NCI-H2227 (cell line): ENCODE measurements at regions not wholly inside any gene's neighbourhood (a gene's known extent, or its start where the extent isn't known, plus 50 kb on each side); places are given as distances from the start of the nearest gene placed in this dataset.
A peak's percentile ranks its signal among the peaks of the same experiment; 100 is the strongest.
"Not testable (repeated sequence)": the region's sequence is repeated elsewhere in the genome, so short reads cannot be mapped to it uniquely, and the experiment has no call there.

Experiments
- DNase-seq: peaks from one replicate; lab custom pipeline; 2025; ENCODE audit not compliant: unreplicated experiment; lab: John Stamatoyannopoulos, UW

DNA sequence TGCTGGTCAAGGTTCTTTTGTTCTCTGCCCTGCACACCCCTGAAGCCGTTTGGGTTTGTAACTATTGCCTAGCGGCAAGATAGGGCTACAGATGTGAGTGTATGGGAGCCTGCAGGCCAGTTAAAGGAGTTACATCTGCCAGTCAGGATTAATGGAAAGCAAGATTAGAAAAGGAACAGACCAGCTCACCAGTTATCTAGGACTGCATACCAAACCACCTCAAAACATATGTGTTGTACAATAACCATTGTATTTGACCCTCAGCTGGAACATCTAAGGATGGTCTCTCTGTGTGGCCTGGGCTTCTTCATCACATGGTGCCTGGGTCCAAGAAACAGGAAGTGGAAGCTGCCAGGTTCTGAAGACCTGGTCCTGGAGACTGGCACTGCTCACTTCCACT lies 52.5 kb upstream of the FBXO28 start:
- DNase-seq = no peak

DNA sequence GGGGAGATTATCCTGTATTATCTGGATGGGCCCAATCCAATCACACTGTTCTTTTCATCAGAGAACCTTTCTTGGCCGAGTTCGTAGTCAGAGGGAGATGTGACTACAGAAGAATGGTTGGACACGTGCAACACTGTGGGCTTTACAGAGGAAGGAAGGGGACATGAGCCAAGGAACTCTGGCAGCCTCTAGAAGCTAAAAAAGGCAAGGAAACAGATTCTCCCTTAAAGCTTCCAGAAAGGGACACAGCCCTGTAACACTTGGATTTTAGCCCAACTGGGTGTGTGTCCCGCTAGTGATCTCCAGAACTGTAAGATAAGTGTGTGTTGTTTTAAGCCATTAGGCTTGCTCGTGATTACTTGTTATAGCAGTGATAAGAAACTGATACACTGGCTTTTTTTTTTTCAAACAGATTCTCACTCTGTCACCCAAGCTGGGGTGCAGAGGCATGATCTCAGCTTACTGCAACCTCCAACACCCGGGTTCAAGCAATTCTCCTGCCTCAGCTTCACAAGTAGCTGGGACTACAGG lies 53.9 kb upstream of the FBXO28 start:
- DNase-seq = no peak

DNA sequence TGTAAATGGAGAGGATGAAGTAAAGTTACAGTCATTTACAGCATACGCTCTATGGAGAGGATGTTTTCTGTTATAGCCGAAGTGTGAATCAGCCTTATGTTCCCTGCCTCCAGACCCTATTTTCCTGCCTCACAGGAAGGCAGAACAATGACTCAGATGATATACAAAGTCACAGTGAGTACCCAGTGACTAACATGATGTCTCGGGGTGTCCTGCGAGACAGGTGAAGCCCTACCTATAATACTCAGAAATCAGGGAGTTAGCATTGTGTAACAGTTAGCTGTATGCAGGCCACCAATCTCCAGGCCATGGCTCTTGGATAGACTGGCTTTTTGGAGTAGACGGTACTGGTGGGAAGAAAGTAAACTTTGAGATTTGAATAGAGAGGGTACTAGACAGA lies 55.6 kb upstream of the FBXO28 start:
- no peak for DNase-seq

DNA sequence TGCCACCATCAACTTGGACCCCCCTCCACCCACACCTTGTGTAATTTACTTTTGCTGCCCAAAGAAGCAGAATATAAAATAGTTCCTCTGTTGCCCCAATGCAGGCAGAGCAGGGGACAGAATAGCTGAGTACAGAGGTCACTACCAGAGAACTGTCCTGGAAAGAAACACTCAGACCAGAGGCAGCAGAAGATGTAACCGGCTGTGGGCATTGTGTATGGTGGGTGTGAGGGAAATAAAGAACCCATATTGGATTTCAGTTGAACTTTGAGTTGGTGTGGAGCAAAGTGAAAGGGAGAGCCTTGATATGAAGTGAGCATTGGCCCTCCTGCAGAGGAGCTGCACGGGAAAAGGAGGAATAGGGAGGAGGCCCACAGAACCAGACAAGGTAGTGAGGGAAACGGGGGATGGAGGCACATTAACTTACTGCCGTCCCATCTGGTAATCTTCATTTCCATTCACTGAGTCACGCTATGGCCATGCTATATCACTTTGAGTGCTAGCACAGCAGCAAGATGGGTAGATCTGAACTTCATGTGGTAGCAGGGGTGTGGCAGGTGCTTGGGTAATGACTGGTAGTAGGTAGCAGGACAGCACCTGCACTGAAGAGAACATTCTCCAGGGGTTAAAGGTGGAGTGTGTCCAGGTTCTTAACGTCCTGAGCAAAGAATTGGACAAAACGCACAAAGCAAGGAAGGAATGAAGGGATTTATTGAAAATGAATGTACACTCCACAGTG lies 56.3 kb upstream of the FBXO28 start:
- DNase-seq = no peak

DNA sequence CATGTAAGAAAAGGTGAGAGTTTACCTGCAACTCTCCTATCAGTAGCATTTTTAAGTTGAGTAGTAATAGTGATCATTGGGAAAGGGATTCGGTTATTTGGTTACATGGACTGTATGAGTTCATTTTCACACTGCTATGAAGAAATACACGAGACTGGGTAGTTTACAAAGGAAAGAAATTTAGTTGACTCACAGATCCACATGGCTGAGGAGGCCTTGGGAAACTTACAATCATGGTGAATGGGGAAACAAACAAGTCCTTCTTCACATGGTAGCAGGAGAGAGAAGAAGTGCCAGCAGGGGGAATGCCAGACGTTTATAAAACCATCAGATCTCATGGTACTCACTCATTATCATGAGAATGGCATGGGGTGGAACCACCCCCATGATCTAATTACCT lies 59.3 kb upstream of the FBXO28 start:
- no peak for DNase-seq

DNA sequence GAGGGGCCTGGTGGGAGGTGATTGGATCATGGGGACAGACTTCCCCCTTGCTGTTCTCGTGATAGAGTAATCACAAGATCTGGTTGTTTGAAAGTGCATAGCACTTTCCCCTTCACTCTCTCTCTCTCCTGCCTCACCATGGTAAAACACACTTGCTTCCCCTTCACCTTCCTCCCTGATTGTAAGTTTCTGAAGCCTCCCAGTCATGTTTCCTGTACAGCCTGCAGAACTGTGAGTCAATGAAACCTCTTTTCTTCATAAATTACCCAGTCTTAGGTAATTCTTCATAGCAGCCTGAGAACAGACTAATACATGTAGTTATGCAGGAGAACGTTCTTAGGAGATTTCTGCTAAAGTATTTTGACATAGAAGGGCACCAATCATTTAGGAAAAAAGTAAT lies 59.9 kb upstream of the FBXO28 start:
- DNase-seq = no peak

DNA sequence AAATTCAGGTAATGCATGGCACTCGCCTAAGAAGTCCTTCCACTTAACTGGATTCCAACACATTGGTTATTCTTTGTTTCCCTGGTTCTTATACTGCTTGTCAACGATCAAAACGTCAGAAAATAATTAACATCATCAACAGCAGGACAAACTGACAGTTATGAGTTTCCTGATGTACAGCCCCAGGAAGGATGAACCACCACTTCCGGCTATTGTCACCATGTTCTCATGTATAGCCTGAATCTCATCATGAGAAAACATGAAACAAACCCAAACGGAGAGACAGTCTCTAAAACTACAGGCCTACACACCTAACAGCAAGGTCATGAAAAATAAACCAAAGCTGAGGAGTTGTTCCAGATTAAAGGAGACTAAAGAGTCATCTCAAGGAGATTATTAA lies 60.5 kb upstream of the FBXO28 start:
- no peak for DNase-seq

DNA sequence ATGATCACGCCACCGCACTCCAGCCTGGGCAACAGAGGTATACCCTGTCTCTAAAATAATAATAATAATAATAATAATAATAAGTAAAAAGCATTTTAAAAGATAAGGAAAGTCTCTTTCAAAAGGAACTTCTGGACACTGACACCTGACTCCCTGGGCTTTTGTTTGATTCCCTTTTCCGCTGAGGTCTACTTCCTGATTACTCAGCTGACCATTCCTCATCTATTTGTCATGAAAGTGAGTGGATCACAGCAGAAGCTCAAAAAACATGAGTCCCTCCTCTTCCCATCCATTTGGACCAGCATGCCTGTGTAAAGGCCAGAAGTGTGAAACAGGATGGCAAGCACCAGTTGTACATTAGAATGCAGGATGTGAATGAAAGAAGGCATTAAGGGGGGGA lies 61.1 kb upstream of the FBXO28 start:
- no peak for DNase-seq

DNA sequence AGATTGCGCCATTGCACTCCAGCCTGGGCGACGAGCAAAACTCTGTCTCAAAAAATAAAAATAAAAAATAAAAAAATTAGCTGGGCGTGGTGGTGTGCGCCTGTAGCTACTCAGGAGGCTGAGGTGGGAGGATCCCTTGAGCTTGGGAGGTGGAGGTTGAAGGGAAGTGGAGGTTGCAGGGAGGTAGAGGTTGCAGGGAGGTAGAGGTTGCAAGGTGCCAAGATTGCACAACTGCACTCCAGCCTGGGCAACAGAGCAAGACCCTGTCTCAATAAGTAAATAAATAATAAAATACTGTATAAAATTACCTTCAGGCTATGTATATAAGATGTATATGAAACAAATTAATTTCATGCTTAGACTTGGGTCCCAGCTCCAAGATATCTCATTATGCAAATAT lies 62.1 kb upstream of the FBXO28 start:
- DNase-seq = not testable (repeated sequence)

DNA sequence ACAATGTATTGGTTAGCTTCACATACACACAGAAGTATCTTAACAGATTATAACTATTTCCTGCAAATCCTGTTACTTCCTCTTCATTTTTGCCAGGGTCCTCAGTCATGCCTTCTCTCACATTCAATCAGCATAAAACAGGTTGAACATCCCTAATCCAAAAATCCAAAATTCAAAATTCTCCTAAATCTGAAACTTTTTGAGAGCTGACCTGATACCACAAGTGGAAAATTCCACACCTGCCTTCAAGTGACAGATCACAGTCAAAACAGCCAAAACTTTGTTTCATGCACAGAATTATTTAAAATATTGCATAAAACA lies 62.9 kb upstream of the FBXO28 start:
- DNase-seq = no peak

DNA sequence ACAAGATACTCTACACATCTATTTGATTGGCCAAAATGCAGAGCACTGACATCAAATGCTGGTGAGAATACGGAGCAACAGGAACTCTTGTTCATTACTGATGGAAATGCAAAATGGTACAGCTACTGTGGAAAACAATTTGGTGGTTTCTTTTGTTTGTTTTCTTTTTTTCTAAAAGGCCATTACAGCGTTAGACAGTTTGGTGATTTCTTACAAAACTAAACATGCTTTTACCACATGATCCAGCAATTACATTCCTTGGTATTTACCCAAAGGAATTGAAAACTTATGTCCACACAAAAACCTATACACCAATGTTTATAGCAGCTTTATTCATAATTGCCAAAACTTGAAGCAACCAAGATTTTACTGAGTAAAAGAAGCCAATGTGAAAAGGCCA lies 66.4 kb upstream of the FBXO28 start:
- no peak for DNase-seq

DNA sequence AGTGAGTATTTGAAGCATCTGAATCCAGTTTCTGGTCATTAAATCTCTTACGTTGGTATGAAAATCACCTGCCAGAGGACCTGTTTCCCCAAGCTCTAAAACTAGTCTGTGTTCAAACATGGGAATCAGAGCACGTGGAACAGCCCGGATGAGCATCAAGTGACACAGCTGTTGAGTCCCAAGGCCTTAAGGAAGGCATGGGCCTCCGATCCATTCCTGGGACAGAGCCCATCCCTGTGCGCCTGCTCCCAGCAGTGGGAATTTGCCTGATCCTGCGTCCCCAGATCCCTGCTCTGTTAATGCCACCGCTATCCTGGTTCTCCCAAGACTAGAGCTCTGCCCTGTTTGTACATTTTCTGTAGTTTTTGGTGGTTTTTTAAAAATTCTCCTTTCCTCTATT lies 68.4 kb upstream of the FBXO28 start:
- DNase-seq = no peak

DNA sequence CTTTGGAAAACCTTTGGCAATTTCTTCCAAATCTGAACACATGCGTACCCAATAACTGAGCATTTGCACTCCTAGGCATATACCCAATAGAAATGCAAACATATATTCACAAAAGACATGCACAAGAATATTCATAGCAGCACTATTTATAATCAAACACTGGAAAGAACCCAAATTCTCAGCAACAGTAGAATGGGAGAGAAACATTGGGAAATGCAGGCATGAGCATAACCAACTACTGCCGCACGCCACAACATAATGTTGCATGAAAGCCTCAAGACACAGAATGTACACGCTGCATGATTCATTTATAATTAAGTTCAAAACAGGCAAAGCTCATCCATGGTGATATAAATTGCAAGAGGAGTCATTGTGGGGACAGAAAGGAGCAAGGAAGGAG lies 69.5 kb upstream of the FBXO28 start:
- no peak for DNase-seq

DNA sequence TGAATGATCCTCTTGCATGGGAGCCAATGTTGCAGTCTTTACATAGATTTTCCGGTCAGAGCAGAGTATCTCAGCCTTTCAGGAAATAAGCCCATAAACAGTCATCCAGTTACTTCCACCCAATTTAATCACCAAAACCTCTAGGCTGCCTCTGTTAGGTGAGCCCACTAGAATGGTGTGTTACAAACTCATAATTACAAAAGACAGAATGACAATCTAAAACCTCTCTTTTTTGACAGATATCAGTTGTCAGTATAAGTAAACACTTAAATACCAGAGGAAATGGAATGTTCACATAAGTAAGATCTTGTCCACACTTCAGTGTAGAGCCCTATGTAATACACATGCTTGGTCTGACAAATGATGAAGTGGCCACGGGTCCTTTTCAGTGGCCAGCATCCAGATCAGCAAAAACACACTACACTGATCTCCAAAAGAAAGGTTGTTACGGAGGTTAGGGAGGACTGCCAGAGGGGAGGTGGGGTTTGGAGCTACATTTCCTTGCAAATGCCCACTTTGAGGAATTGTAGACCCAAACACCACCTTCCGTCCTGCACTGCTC lies 71.3 kb upstream of the FBXO28 start:
- peak; percentile 37 for DNase-seq

DNA sequence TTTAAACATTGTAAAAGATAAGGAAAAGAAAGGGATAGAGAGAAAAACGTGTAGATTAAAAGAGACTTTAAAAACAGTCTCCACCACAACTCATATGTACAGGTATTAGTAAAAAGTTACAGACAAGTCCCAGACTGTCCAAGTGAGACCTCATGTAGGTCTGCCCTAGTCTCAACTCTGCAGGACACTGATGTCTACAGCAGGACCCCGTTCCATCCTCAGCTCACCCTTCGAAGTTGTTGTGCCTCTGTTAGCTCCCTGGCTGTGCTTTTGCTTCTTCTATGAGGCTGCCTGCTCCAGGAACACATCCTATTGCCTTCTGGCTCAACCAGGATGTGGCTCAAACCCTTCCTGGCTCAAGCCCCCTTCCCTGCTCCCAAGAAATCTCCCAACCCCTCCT lies 72.9 kb upstream of the FBXO28 start:
- no peak for DNase-seq

DNA sequence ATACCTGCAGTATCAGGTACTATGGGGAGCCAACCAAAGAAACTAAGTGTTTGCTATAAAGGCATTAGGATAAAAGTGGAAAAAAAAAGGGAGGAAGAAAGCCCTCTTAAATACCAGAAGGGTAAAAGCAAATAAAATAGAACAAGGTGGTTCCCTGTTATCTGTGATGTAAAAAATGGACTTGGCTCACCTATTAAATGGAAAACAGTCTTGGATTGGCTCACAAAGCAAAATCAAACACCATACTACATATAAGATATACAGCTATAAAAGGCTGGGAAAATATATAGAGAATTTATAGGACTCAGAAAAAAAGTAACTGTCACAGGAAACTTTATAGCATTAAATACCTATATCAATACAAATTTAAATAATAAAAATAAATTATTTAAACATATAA lies 73.5 kb upstream of the FBXO28 start:
- not testable (repeated sequence) for DNase-seq

DNA sequence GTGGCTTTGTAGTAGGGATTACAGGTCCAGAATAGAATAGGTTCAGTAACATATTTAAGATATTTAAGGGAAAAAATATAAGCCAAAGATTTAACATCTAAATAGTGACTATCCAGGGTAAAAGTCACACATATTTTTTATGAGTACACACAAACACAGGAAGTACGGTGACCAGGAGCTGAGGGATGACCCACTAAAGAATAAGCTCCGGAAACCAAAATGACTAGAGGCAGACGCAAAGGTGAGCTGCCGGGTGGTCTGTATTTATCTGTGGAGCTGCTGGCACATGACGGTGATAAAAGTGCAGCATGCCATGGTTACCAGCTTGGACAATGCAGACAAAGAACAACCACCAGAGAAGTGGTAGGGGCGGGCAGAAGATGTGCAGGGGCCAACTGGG lies 73.9 kb upstream of the FBXO28 start:
- DNase-seq = not testable (repeated sequence)

DNA sequence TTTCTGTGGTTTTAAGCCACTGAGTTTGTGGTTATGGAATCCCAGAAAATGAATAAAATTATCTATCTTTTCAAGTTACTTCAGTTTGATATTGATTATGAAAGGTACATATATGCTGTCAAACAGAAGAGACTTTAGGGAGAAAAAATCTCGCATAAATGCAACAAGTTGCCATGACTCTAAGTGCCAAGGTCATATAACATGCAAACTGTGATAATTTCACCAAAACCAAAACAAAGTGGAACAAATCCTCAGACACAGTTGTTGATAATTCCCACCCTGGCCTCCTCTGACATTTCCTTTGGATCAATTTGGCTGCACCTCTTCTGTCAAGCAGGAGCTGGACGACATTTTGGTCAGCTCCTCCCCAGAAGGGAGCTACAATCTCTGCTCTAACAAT lies 75.1 kb upstream of the FBXO28 start:
- DNase-seq = not testable (repeated sequence)

DNA sequence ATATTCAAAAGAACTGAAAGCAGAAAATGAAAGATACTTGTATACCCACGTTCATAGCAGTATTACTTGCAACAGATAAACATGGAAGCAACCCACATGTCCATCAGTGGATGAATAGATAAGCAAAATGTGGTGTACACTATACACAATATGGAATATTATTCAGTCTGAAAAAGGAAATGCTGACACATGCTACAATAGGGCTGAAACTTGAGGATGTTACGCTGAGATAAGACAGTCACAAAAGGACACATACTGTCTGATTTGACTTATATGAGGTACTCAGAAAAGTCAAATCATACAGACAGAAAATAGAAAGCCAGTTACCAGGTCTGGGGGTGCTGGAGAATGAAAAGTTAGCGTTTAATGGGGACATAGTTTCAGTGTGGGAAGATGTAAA lies 76.5 kb upstream of the FBXO28 start:
- DNase-seq = not testable (repeated sequence)

DNA sequence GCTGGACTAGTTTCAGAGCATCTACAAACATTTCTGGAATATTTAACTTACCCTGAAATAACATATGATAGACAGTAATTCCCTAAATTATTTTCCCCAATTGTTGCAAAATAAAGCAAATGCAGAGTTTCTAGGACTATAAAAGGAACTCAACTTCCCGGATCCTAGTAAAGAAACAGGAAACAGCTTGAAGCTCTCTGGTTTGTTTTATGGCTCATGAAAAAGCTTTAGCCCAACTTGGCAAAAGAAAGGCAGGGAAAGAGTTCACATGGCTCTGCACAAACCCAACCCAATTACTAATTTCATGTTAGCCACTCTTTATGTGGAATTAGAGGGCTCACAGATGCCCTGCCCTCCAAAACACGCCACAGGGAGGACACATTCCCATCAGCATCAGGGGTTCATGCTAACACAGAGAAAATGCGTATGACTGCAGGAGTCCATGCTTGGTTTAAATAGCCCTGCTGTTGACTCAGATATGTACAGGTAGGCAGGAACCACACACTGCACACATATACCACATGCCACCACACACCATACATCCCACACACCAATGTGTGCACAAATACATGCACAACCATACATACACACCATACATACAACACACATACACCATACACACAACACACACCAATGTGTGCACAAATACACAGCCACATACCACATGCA lies 81.2 kb upstream of the FBXO28 start:
- not testable (repeated sequence) for DNase-seq

DNA sequence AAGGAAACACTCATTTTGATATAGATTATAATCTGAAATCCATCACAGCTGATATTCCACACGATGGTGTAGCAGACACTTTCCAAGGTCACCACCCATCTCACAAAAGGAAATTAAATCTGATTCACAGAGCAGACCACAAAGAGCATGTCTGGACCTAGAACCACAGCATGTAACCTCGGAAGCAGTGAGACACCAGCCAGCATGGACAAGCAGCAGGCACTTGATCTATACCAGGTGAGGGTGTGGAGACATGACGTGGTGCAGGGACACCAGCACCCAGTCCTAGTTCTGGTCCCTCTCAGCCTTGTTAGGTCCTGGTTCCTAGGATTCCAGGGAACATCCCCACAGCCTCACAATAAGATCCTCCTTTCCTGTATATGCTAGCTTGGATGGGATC lies 81.9 kb upstream of the FBXO28 start:
- not testable (repeated sequence) for DNase-seq

DNA sequence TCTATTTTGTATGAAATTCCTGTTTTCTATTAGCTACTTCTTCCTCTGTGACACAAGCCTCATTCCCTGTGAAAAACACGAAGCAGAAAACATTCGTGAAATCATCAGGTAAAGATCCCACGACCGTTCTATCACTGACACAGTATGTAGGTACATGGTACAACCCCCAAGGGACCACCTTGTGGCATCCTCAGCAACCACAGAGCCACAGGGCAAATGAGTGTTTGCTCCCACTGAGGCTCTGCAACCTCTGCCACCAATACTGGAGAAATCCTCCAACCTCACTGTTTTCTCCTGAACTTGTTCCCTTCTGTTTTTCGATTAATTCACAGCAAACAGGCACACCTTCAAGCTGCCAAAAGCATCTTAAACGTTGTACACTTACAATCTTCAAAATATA lies 83.7 kb upstream of the FBXO28 start:
- not testable (repeated sequence) for DNase-seq
